HL-60/S4 treated with phorbol 12-myristate 13-acetate at 8.2 ng/mL for 4 days and 3 days (cell line): ENCODE measurements at regions not wholly inside any gene's neighbourhood (a gene's known extent, or its start where the extent isn't known, plus 50 kb on each side); places are given as distances from the start of the nearest gene placed in this dataset.
"Not testable (repeated sequence)": the region's sequence is repeated elsewhere in the genome, so short reads cannot be mapped to it uniquely, and the experiment has no call there.

Experiments
- in situ Hi-C: fragments of 300-500 bp; cut with MboI; formaldehyde crosslinking; loops from 2 replicates; pipeline ENCODE4 v1.15.0; 2022; ENCODE audit warnings: low sequenced_read_pairs

DNA sequence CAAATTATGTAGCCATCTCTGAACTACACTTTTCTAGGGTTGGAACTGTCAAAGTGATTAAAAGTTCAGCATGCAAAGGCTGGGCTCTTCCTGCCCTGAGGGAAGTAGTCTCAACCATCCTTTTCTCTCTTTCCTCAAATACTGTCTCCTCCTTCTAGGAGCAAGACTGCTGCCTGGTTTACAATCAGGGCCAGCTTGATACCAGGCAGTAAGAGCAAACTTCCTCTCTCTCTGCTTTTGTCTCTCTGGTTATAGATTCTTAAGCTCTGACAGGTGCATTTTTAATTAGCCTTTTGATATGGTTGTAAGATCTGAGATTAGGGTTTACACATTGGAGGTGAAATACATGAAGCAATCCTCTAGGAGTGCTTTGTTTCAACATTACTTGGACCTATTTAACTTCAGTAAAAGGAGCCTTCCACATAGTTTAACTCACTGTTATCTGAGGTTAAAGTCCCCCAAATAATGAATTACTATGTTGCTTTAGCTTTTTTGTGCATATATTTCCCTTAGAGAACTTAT, 436.1 kb downstream of the SPATA31D1 start:
- in situ Hi-C loops, result no loop called here

DNA sequence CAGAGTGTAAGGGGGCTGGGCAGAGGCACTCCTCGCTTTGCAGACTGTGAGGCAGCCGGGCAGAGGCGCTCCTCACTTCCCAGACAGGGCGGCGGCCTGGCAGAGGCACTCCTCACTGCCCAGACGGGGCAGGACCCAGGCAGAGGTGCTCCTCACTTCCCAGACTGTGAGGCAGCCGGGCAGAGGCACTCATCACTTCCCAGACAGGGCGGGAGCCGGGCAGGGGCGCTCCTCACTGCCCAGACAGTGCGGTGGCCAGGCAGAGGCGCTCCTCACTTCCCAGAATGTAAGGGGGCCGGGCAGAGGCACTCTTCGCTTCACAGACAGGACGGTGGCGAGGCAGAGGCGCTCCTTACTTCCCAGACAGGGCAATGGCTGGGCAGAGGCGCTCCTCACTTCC, 442.5 kb downstream of the SPATA31D1 start:
- in situ Hi-C loops, result no loop called here

GRCh38 chr9:82433290-82433931, 444.8 kb downstream of the SPATA31D1 start:
- in situ Hi-C loops, result not testable (repeated sequence)

- in situ Hi-C loops, result no loop called here
Observed at GRCh38 chr9:82436475-82436874, 447.9 kb downstream of the SPATA31D1 start.

- in situ Hi-C loops, result not testable (repeated sequence)
Observed at GRCh38 chr9:82437183-82437582, 448.6 kb downstream of the SPATA31D1 start.

GRCh38 chr9:82438581-82438980, 450.0 kb downstream of the SPATA31D1 start:
- in situ Hi-C loops, result no loop called here

DNA sequence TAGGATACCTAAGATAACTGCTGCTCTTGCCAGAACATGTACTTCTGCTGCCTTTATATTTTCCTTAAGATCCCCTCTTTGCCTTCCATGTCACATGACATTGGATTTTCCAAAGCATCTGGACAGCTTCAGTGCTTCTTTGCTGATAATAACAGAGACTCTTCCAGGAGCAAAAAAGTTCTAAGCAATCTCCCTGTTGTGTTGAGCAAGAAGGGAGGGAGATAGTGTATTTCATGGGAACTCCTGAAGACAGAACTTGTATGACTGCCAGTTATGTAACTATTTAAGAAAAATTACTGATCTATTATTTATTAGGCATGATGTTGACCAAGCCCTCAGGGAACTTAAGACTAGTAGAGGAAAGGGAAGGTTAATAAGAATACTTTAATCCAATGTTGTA, 454.7 kb downstream of the SPATA31D1 start:
- in situ Hi-C loops, result no loop called here

- in situ Hi-C loops, result no loop called here
Observed at GRCh38 chr9:82445556-82445955, 457.0 kb downstream of the SPATA31D1 start.

- in situ Hi-C loops, result no loop called here
Observed at GRCh38 chr9:82447343-82447742, 458.8 kb downstream of the SPATA31D1 start.

DNA sequence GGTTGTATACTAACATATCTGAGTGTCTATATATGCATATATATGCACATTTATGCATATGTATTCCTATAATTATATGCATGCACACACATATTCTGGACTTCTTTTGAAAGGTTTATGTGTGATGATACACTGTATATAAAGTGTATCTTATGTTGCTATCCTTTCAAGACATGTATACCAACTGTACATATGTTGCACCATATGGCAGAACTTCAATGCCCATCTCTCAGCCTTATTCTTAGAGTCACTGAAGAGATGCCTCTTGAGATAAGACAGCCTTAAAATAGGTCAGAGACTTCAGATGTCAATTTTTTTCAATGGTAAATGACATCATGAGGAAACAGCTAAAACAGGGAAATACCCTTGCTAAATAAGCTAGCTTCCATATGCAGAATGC, 461.4 kb downstream of the SPATA31D1 start:
- in situ Hi-C loops, result no loop called here

DNA sequence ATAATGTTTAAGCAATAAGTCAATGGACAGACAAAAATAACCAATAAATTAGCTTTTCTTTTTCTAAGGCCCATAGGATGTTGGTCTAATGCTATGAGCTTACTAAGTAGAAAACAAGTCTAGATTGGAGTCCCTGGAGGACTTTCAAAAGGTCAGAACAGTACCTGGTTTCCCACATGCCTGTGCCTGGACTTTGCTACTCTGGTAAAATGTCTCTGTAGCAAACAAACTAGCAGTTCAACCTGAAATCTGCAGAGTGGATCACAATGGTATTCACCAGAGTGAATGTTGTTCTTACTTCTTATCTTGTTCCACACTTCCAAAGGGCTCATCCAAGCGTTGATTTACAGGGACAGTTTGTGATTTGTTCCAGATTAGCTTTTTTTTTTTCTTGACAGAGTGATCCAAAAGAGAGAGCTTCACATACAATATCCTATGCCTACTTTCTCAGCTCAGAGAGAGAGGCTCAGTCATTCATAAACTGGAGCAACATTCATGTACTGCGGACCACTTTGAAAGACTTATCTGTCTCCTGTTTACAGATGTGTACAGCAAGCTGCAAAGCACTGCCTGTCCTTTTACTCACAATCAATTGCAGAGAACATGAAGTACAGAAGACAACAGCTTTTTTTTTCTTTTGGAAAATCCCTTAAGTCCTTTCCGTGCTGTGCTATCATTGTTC, 466.1 kb downstream of the SPATA31D1 start:
- in situ Hi-C loops, result no loop called here

DNA sequence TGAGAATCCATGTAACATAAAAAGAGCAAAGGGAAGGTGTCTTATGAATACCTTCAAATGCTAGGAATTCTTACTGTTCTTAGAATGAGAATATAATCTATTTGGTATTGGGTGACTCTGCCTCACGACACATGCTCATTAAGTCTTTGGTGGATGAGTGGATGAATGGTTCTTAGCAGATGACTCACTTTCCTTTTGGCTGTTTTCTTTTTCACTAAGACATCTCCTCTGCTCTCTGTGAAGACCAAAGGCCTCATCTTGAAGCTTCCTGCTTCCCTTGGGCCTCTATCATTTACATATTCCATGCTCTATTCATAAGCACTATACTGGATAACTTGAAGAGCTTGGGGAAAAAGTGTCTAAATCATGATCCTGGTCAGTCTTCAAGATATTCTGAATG, 468.1 kb downstream of the SPATA31D1 start:
- in situ Hi-C loops, result no loop called here

DNA sequence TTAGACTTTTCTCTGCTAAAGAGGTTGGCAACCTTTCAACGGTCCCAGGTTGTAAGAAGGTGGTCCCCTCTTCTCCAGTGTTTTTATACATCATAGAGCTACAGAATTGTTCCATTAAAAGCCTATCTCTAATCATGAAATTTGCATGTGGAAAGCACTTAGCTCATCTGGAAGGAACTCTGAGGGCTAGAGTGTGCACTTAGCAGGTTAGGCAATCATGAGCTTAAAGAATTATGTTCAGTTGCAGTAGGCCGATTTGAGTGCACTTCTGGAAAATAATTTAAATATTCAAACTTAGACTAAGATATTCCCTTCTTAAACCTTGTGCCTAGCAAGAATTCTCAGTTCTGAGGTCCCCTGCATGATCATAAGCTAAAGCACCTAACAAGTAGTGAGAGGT, 468.7 kb downstream of the SPATA31D1 start:
- in situ Hi-C loops, result no loop called here

- in situ Hi-C loops, result no loop called here
Observed at GRCh38 chr9:82457891-82458290, 469.3 kb downstream of the SPATA31D1 start.

GRCh38 chr9:82458296-82458695, 469.7 kb downstream of the SPATA31D1 start:
- in situ Hi-C loops, result no loop called here

DNA sequence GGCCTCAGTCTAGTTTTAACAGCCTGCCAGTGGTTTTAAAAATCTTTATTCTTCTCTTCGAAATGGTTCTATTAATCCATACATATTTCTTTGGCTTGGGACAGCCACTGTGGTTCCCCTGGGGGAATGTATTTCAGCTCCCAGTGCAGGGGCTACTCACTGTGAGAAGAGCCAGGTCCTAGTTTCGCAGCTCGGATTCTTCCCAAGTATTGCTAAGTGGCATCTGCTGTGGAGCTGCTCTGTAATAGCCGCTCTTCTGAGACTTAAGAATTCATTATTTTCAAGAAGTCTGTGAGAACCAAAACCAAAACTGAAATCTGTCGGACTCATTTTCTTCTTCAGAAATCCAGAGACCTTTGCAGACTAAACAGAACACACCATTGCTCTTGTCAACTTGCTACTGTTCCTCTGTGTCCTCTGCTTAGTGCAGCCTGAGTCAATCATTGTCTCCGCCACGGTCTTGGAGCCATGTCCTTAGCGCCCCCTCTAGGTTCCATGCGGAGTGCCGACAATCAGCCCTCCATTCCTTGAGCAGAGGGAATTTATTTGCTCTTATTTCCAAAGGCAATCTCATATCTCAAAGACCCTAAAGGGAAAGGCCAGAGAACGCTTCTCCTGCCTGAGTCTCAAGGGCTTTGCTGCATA, 478.2 kb downstream of the SPATA31D1 start:
- in situ Hi-C loops, result no loop called here

DNA sequence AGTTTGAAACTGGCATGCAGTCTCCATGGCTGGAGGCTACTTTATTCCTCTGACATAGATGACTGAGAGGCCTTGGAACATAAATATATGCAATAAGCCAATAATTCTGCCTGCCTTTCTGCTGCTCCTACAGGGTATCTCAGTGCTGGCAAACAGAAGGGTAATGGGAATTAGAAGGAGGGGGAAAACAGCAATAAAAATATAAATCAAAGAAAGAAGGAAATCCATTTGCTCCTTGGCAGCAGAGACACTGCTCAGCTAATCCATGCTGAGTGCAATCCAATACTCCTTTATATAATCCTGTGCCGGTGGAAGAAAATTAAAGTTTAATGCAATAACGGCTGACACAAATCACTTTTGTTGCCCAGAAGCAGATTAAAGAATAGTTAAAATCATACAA, 478.9 kb downstream of the SPATA31D1 start:
- in situ Hi-C loops, result no loop called here

GRCh38 chr9:82474235-82474634, 485.7 kb downstream of the SPATA31D1 start:
- in situ Hi-C loops, result no loop called here

GRCh38 chr9:82475584-82476301, 487.2 kb downstream of the SPATA31D1 start:
- in situ Hi-C loops, result no loop called here

DNA sequence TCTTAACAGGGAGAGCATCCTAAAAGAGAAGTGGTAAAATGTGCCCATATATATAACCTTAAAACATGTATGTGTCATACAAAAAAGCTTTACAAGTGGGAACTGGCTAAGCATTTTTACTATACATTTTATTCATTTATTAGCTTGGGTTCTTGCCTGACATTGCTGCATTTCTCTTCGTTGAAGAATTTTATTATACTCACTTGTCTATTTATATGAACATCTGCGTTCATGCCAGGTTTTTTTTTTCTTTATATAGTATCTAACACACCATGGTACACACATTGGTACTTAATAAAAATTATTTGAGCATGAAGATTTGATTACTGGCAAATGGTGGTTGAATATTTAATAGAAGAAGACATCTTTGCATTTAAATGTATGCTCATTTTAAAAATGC, 492.3 kb downstream of the SPATA31D1 start:
- in situ Hi-C loops, result no loop called here

GRCh38 chr9:82487935-82488312, 499.4 kb downstream of the SPATA31D1 start:
- in situ Hi-C loops, result no loop called here
